ENCODE measurements at regions not wholly inside any gene's neighbourhood (a gene's known extent, or its start where the extent isn't known, plus 50 kb on each side); places are given as distances from the start of the nearest gene placed in this dataset.

DNA sequence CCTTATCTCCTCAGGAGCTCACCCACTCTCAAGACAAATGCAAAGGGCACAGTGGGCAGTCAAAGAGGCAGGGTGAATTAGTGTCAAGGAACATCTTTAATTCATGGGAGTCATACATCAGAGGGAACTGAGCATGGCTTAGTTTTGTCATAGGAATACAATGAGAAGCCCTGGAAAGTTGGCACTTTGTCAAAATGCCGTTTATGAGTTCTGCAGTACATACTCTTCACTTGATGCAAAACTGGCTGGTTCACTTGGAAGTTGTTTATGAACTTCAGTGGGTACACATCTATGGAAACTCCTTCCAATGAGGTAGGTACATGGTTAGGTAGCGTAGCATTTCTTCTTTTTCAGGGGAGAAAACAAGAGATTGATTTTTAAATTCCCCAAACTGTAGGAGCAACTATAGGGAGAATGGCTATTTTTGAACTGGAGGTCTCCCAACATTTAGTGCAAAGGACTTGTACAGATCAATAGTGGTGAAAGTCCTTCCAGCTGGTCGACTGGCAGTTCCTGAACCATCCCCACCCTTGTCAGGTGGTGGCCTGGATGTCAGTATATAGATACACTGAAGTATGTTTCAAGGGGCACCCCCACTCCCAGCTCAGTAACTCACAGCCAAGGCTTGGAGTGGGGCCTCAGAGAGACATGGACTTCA is 580.5 kb downstream of the REEP3 start:
- no peak overlapping the region for H3K4me3 ChIP-seq (ENCODE audit: low read depth, low read length)
- DNase-seq (ENCODE audit: low read depth) = no peak
- TF ChIP-seq, protein P1, sequence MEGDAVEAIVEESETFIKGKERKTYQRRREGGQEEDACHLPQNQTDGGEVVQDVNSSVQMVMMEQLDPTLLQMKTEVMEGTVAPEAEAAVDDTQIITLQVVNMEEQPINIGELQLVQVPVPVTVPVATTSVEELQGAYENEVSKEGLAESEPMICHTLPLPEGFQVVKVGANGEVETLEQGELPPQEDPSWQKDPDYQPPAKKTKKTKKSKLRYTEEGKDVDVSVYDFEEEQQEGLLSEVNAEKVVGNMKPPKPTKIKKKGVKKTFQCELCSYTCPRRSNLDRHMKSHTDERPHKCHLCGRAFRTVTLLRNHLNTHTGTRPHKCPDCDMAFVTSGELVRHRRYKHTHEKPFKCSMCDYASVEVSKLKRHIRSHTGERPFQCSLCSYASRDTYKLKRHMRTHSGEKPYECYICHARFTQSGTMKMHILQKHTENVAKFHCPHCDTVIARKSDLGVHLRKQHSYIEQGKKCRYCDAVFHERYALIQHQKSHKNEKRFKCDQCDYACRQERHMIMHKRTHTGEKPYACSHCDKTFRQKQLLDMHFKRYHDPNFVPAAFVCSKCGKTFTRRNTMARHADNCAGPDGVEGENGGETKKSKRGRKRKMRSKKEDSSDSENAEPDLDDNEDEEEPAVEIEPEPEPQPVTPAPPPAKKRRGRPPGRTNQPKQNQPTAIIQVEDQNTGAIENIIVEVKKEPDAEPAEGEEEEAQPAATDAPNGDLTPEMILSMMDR (IDR thresholded peaks at IDR 0.05; ENCODE audit: insufficient read depth, low read depth, low read length, missing control alignments) = no peak

DNA sequence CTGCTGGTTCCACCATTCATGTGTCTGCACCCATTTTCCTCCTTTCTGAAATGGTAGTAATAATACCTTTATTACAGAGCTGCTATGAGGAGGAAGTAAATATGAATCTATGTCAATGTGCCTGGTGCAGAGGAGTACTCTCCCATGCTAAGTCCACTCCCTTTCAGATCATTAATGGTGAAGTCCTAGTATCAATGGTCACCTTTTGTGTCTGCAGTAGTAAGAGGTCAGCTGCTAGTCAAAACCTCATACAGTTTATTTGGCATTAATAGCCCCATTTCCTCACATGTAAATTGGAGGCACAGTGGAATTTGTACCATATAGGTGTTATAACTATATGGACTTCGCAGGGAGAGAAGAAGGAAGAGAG is 581.0 kb downstream of the REEP3 start:
- H3K4me3 ChIP-seq (ENCODE audit: low read depth, low read length) = no peak overlapping the region
- DNase-seq (ENCODE audit: low read depth) = no peak
- TF ChIP-seq, protein P1 (IDR thresholded peaks at IDR 0.05; ENCODE audit: insufficient read depth, low read depth, low read length, missing control alignments) = no peak

DNA sequence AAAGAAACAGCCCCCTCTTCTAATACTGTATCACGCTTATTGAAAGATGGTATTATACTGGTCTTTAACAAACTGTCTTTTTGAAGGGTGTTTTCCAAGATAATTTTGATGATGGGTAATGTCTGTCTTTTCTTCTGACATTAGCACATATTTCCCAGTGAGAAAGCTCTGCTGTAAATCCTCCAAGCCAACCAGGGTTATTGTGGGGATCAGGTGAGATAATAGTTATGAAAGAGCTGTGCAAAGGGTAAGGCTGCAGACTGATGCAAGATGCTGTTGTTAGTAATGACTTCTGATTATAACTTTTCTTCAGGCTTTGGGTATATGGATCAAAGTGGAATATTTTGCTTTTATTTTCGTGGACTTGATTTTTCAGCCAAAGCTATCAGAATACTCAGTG is 581.7 kb downstream of the REEP3 start:
- TF ChIP-seq, protein P1 (IDR thresholded peaks at IDR 0.05; ENCODE audit: insufficient read depth, low read depth, low read length, missing control alignments) = no peak
- DNase-seq (ENCODE audit: low read depth) = no peak
- H3K4me3 ChIP-seq (ENCODE audit: low read depth, low read length) = no peak overlapping the region

DNA sequence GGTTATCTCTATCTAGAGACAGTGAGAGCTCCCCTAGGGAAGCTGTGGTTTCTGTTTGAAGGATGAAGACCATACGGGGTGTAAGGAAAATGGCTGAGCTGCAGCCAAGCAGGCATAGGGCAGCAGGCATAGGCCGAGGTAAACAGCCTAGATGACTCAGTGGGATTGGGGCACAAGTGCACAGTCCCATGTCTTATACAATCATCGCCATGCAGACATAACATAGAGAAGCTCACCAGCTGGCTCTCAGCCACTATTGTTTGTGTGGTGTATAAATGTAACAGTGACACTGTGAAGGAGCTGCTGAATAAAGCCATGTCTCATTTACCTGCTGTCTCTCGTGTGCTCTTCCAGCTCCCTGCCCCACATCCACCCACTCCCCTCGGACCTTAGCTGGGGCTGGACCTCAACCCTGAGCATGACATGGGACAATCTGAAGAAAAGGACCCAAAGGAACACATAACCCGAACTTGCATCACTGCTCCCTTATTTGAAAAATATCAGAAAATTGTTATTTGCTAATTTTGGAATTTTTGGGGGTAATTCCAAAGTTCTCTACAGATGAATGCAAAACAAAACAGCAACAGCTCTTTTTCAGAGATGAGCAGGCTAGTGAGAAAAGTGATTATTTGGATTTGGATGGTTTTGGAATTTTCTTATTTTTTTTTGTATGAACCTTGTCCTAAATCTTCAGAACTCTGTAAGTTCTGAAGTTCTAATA is 582.7 kb downstream of the REEP3 start:
- no peak overlapping the region for H3K4me3 ChIP-seq (ENCODE audit: low read depth, low read length)
- TF ChIP-seq, protein P1 (IDR thresholded peaks at IDR 0.05; ENCODE audit: insufficient read depth, low read depth, low read length, missing control alignments) = no peak
- DNase-seq (ENCODE audit: low read depth) = no peak

DNA sequence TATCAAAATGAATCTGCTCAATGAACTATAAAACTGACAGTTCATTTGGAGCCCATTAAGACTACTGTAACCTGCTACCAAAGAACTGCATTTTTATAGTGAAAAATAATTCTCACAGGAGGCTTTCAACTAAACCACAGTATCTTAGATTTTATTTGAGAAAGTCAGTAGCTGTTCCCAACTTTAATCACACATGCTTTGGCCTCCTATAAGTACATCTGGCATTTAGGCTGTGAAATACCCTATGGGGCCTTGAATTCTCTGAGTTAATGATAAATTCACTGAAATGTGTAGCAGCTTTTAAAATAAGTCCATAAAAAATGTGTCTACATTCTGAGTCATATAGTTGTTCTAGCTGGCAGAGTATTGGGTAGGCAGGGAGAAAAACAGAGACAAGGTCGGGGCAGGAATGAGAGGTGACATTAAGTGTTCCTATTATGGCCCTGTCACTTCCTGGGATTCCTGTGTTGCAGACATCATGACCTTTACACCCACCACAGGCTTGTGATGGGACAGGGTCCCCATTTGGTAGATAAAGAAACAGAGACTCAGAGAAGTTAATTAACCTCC is 588.8 kb downstream of the REEP3 start:
- no peak overlapping the region for H3K4me3 ChIP-seq (ENCODE audit: low read depth, low read length)
- no peak for DNase-seq (ENCODE audit: low read depth)
- TF ChIP-seq, protein P1 (IDR thresholded peaks at IDR 0.05; ENCODE audit: insufficient read depth, low read depth, low read length, missing control alignments) = no peak

DNA sequence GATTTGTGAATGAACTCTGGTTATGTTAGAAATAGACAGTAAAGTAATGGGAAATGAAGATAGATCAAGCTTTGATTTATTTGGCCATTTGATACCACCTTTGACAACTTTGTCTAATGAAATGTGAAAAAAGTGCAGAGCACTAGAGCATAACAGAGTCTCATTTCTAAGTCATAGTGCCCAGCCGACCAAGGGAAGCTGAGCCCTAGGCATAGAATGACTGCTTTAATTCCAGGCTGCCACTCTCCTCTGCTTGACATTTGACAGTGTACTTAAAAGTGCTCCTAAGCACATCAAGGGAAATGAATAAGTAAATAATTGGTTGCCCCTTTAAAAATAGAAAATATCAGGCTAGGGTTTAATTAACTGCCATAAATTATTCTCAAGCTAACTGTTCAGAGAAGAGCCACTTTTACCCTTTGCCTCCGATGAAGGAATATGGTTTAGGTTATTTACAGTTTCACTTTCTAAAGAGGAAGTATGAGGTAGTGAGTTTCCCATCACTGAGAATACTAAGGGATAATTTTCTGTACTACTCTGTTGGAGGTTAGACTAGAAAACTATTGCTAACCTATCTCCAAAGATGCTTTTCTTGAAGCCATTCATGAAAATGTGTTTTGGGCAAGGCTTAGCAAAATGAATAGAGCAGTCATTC is 591.6 kb downstream of the REEP3 start:
- DNase-seq (ENCODE audit: low read depth) = no peak
- TF ChIP-seq, protein P1 (IDR thresholded peaks at IDR 0.05; ENCODE audit: insufficient read depth, low read depth, low read length, missing control alignments) = no peak
- no peak overlapping the region for H3K4me3 ChIP-seq (ENCODE audit: low read depth, low read length)
